ENCODE measurements at regions not wholly inside any gene's neighbourhood (a gene's known extent, or its start where the extent isn't known, plus 50 kb on each side); places are given as distances from the start of the nearest gene placed in this dataset.
A peak's percentile ranks its signal among the peaks of the same experiment; 100 is the strongest.

GRCh38 chr12:60144395-60144794 lies 548.6 kb downstream of the SLC16A7 start (continued):
- TF ChIP-seq VEZF1 (CRISPR knock-in tag; IDR thresholded peaks at IDR 0.05) (peak; percentile 63; the same call in 1 of the 2 replicates), TEAD1 (CRISPR knock-in tag; IDR thresholded peaks at IDR 0.05) (peak in 1 of 2 experiments; percentile 75; a peak in 1 of 4 replicates), NCOA6 (IDR thresholded peaks at IDR 0.05) (peak; percentile 42; the same call in 1 of the 2 replicates), EHMT2 (IDR thresholded peaks at IDR 0.05) (peak; percentile 1; the same call in 1 of the 2 replicates), CC2D1A (IDR thresholded peaks at IDR 0.05) (peak; percentile 96), RNF2 (IDR thresholded peaks at IDR 0.05) (peak; percentile 68; the same call in 1 of the 2 replicates), ESRRB (CRISPR knock-in tag; IDR thresholded peaks at IDR 0.05; ENCODE audit: borderline replicate concordance) (no peak), MEF2D (tag; conservative IDR thresholded peaks at IDR 0.05; ENCODE audit: low read depth) (0 out of 2 replicates have a peak, but pooled peaks have one; percentile 31), FOXK2 (conservative IDR thresholded peaks at IDR 0.05 in 1 of 2, IDR thresholded peaks at IDR 0.05 in 1 of 2; ENCODE audit: low read depth in 2 of 2) (peak; percentile 90 to 95), GABPB1 (CRISPR knock-in tag; IDR thresholded peaks at IDR 0.05) (no peak), ZNF589 (CRISPR knock-in tag; IDR thresholded peaks at IDR 0.05; ENCODE audit: low read depth) (peak; percentile 47), AFF1 (IDR thresholded peaks at IDR 0.05; ENCODE audit: low read depth in 1 of 2, partially characterized antibody in 2 of 2) (peak in 1 of 2 experiments; percentile 62), KLF16 (IDR thresholded peaks at IDR 0.05) (peak; percentile 94), NCOA1 (IDR thresholded peaks at IDR 0.05; ENCODE audit: low read depth) (peak; percentile 64; the same call in 1 of the 2 replicates), ZNF384 (IDR thresholded peaks at IDR 0.05; ENCODE audit: low read depth, low read length) (peak; percentile 61), MEIS2 (IDR thresholded peaks at IDR 0.05; ENCODE audit: partially characterized antibody) (peak; percentile 43), CBFA2T3 (IDR thresholded peaks at IDR 0.05) (peak; percentile 97), ARNT (IDR thresholded peaks at IDR 0.05) (peak in 1 of 2 experiments; percentile 79; a peak in 2 of 4 replicates), ZNF239 (CRISPR knock-in tag; IDR thresholded peaks at IDR 0.05) (peak; percentile 16; the same call in 1 of the 2 replicates), TRIM24 (IDR thresholded peaks at IDR 0.05) (peak; percentile 80 to 88)
- TF ChIP-seq, protein P1, sequence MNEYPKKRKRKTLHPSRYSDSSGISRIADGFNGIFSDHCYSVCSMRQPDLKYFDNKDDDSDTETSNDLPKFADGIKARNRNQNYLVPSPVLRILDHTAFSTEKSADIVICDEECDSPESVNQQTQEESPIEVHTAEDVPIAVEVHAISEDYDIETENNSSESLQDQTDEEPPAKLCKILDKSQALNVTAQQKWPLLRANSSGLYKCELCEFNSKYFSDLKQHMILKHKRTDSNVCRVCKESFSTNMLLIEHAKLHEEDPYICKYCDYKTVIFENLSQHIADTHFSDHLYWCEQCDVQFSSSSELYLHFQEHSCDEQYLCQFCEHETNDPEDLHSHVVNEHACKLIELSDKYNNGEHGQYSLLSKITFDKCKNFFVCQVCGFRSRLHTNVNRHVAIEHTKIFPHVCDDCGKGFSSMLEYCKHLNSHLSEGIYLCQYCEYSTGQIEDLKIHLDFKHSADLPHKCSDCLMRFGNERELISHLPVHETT (CRISPR knock-in tag; conservative IDR thresholded peaks at IDR 0.05 in 1 of 2, IDR thresholded peaks at IDR 0.05 in 1 of 2), result peak in 1 of 2 experiments; percentile 82; a peak in 2 of 4 replicates
- TF ChIP-seq, protein P2, sequence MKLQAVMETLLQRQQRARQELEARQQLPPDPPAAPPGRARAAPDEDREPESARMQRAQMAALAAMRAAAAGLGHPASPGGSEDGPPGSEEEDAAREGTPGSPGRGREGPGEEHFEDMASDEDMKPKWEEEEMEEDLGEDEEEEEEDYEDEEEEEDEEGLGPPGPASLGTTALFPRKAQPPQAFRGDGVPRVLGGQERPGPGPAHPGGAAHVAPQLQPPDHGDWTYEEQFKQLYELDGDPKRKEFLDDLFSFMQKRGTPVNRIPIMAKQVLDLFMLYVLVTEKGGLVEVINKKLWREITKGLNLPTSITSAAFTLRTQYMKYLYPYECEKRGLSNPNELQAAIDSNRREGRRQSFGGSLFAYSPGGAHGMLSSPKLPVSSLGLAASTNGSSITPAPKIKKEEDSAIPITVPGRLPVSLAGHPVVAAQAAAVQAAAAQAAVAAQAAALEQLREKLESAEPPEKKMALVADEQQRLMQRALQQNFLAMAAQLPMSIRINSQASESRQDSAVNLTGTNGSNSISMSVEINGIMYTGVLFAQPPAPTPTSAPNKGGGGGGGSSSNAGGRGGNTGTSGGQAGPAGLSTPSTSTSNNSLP (IDR thresholded peaks at IDR 0.05; ENCODE audit: borderline replicate concordance, low read depth, low read length), result 0 out of 2 replicates have a peak, but pooled peaks have one; percentile 49

Data from K562 (cell line).